Osteoblast (primary cell): ENCODE measurements at regions not wholly inside any gene's neighbourhood (a gene's known extent, or its start where the extent isn't known, plus 50 kb on each side); places are given as distances from the start of the nearest gene placed in this dataset.

Experiments
- DNase-seq: peaks from one replicate; pipeline ENCODE4 v3.0.0; 2011; ENCODE audit warnings: low spot score, mixed read lengths; ENCODE audit not compliant: insufficient read length; ENCODE audit errors: missing footprints
- H2AFZ ChIP-seq: 2 replicates; pipeline ENCODE4 v1.6.0; 2011; ENCODE audit warnings: mild to moderate bottlenecking, low read length
- H3K27ac ChIP-seq: 2 replicates; pipeline ENCODE4 v1.5.1; 2011; ENCODE audit warnings: mild to moderate bottlenecking, low read depth, low read length, moderate library complexity
- H3K27me3 ChIP-seq: 2 replicates; pipeline ENCODE4 v1.6.0; 2012; ENCODE audit warnings: mild to moderate bottlenecking, control low read depth, inconsistent platforms, low read length, moderate library complexity; ENCODE audit not compliant: insufficient read depth
- H3K36me3 ChIP-seq: 2 replicates; pipeline ENCODE4 v1.5.1; 2011; ENCODE audit warnings: mild to moderate bottlenecking, low read length, control low read depth, moderate library complexity; ENCODE audit not compliant: insufficient read depth
- H3K4me1 ChIP-seq: 2 replicates; pipeline ENCODE4 v1.5.1; 2011; ENCODE audit warnings: mild to moderate bottlenecking, low read length, control low read depth, moderate library complexity; ENCODE audit not compliant: insufficient read depth
- H3K4me2 ChIP-seq: 2 replicates; pipeline ENCODE4 v1.6.0; 2011; ENCODE audit warnings: mild to moderate bottlenecking, low read length; ENCODE audit not compliant: insufficient read depth
- H3K4me3 ChIP-seq: fragments of 200-600 bp; sonication (generic); 3 replicates; pipeline ENCODE4 v1.5.1; 2012; ENCODE audit warnings: mild to moderate bottlenecking, low read length, inconsistent platforms; ENCODE audit not compliant: insufficient read depth
- H3K79me2 ChIP-seq: 2 replicates; pipeline ENCODE4 v1.6.0; 2012; ENCODE audit warnings: mild to moderate bottlenecking, low read length, control low read depth, inconsistent platforms; ENCODE audit not compliant: insufficient read depth
- H3K9me3 ChIP-seq: 2 replicates; pipeline ENCODE4 v1.5.1; 2011; ENCODE audit warnings: low read depth, low read length, control low read depth
- H4K20me1 ChIP-seq: 2 replicates; pipeline ENCODE4 v1.6.0; 2012; ENCODE audit warnings: mild to moderate bottlenecking, low read length, control low read depth; ENCODE audit not compliant: insufficient read depth
- CTCF ChIP-seq: IDR thresholded peaks from 2 replicates; pipeline ENCODE4 v1.5.1; 2011; ENCODE audit warnings: mild to moderate bottlenecking, low read depth, low read length, moderate library complexity; ENCODE audit errors: extremely low read depth

- DNase-seq: no peak
- H4K20me1 ChIP-seq: no peaks in the 10 kb centered on the region
- no peaks in the 10 kb centered on the region for H3K27me3 ChIP-seq
- H3K79me2 ChIP-seq: no peaks in the 10 kb centered on the region
- H3K9me3 ChIP-seq: peaks cover 4% of the 10 kb centered on the region
- H3K36me3 ChIP-seq: no peaks in the 10 kb centered on the region
- TF ChIP-seq CTCF: no peak
- H3K4me3 ChIP-seq: no peak overlapping the region
- H3K27ac ChIP-seq: no peak overlapping the region
- no peak overlapping the region for H3K4me2 ChIP-seq
- H2AFZ ChIP-seq: no peak overlapping the region
- no peaks in the 10 kb centered on the region for H3K4me1 ChIP-seq
Measured at GRCh38 chr9:81250041-81250440, 439.3 kb downstream of the TLE1 start.

- Histone ChIP-seq H4K20me1 (no peaks in the 10 kb centered on the region), H3K4me3 (no peak overlapping the region), H3K27ac (no peak overlapping the region), H3K4me2 (no peak overlapping the region), H3K9me3 (peaks cover 4% of the 10 kb centered on the region), H3K36me3 (no peaks in the 10 kb centered on the region), H3K27me3 (no peaks in the 10 kb centered on the region), H3K4me1 (no peaks in the 10 kb centered on the region), H2AFZ (no peak overlapping the region), H3K79me2 (no peaks in the 10 kb centered on the region)
- TF ChIP-seq CTCF: no peak
- no peak for DNase-seq
Measured at GRCh38 chr9:81245254-81245956, 443.9 kb downstream of the TLE1 start.

DNA sequence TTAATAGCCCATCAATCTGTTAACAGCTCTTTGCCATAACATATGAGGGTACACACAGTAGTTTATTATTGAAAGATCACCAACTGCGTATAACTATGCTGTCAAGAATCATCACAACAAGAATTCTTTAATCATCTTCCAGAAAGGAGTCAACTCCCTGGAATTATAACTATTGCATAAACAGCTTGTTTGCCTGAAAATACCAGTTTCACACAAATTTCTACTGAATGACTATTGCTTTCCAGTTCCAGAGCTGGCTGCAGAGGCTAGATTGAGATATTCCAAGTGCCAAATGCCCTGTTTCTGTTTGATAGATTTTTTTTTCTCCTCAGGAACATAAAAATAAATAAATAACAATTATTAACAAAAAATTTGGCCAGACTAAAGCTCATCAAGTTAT lies 444.7 kb downstream of the TLE1 start:
- Histone ChIP-seq H3K4me3 (no peak overlapping the region), H3K4me1 (no peaks in the 10 kb centered on the region), H4K20me1 (no peaks in the 10 kb centered on the region), H3K9me3 (no peaks in the 10 kb centered on the region), H3K27ac (no peak overlapping the region), H3K79me2 (no peaks in the 10 kb centered on the region), H2AFZ (no peak overlapping the region), H3K4me2 (no peak overlapping the region), H3K36me3 (no peaks in the 10 kb centered on the region), H3K27me3 (no peaks in the 10 kb centered on the region)
- TF ChIP-seq CTCF: no peak
- DNase-seq: peak; percentile 19

DNA sequence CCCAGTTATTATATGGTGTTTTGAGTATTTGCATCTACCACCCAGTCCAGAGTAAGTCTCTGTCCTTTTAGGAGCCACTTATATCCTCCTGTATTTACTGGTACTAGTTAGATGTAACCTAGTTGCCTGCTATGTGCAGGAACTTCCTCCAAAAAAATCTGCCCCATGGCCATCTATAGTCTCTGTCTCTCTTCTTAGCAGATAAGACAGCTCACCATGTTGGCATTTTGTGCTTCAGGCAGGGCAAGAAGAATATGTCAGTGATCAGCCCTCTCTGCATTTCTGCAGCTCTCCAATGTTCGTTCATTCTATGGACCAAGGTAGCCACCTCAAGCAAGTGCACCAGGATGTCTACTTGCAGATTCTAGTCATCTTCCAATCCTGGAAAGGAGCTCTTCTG lies 446.5 kb downstream of the TLE1 start:
- Histone ChIP-seq H3K36me3 (no peaks in the 10 kb centered on the region), H3K27me3 (no peaks in the 10 kb centered on the region), H3K4me2 (no peak overlapping the region), H3K79me2 (no peaks in the 10 kb centered on the region), H4K20me1 (no peaks in the 10 kb centered on the region), H3K9me3 (no peaks in the 10 kb centered on the region), H2AFZ (no peak overlapping the region), H3K27ac (no peak overlapping the region), H3K4me1 (no peaks in the 10 kb centered on the region), H3K4me3 (no peak overlapping the region)
- no peak for DNase-seq
- no peak for TF ChIP-seq CTCF
